ENCODE measurements at regions not wholly inside any gene's neighbourhood (a gene's known extent, or its start where the extent isn't known, plus 50 kb on each side); places are given as distances from the start of the nearest gene placed in this dataset.
"Not testable (repeated sequence)": the region's sequence is repeated elsewhere in the genome, so short reads cannot be mapped to it uniquely, and the experiment has no call there.

GRCh38 chr1:65629788-65630187 is 162.9 kb upstream of the PDE4B start:
- Mint-ChIP-seq H3K9me3 (no peaks in the 10 kb centered on the region), H3K27ac (no peak overlapping the region), H3K4me3 (no peak overlapping the region), H3K36me3 (ENCODE audit: low read depth) (no peaks in the 10 kb centered on the region), H3K4me1 (no peaks in the 10 kb centered on the region), H3K27me3 (no peaks in the 10 kb centered on the region)
- POLR2A ChIA-PET, result no interaction called here
- CTCF ChIA-PET, result no interaction called here
- no peak for DNase-seq

DNA sequence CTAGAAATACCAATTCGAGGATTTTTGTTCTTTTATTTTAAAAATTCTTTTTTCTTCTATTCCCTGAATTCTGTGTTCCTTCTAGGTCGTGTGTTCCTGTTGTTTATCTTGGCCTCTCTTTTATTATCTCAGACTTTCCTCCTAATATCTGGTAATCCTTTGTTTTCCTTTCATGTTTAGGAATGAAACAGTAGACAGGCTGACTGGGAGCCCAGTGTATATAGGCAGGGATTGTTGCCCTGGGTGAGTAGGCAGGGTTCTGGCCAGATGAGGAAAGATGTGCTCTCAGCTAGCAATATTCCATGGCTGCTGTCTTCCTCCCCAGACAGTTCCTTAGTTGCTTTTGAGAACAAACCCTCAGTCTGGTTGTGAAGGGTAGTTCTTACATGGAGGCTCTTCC is 161.8 kb upstream of the PDE4B start:
- Mint-ChIP-seq H3K36me3 (ENCODE audit: low read depth) (no peaks in the 10 kb centered on the region), H3K4me3 (no peak overlapping the region), H3K27ac (no peak overlapping the region), H3K27me3 (no peaks in the 10 kb centered on the region), H3K4me1 (no peaks in the 10 kb centered on the region), H3K9me3 (no peaks in the 10 kb centered on the region)
- ChIA-PET CTCF (no interaction called here), POLR2A (no interaction called here)
- DNase-seq, result no peak

- no peaks in the 10 kb centered on the region for H3K36me3 Mint-ChIP-seq (ENCODE audit: low read depth)
- no peak for DNase-seq
- no peak overlapping the region for H3K27ac Mint-ChIP-seq
- H3K27me3 Mint-ChIP-seq, result no peaks in the 10 kb centered on the region
- no peaks in the 10 kb centered on the region for H3K4me1 Mint-ChIP-seq
- CTCF ChIA-PET, result no interaction called here
- POLR2A ChIA-PET, result no interaction called here
- no peaks in the 10 kb centered on the region for H3K9me3 Mint-ChIP-seq
- no peak overlapping the region for H3K4me3 Mint-ChIP-seq
These were observed 160.5 kb upstream of the PDE4B start for GRCh38 chr1:65632235-65632634.

DNA sequence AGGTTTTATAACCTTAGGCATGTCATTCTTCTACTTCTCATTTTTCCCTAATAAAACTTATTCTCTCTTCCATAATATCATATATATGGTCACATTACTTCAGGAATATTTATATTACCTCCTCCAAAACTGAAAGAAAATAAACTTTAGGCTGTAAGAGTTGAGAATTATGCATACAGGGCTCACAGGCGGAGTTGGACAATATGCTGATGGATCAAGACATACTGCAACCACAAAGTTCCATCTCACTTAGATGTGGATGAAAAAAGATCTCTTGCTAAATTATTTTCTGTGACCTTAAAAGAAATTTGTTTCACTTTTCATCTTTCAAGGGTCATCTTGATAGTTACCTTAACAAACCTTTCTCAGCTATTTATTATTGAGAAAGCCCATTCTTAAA is 152.6 kb upstream of the PDE4B start:
- DNase-seq, result no peak
- H3K9me3 Mint-ChIP-seq, result no peaks in the 10 kb centered on the region
- no peak overlapping the region for H3K4me3 Mint-ChIP-seq
- H3K27me3 Mint-ChIP-seq, result peaks cover 4% of the 10 kb centered on the region
- ChIA-PET POLR2A (no interaction called here), CTCF (interaction anchor here (0.6 kb wide), 1 partner anchor 1948 kb away, joined by 3 read pairs; no protein-coding TSS in a partner anchor)
- H3K4me1 Mint-ChIP-seq, result no peaks in the 10 kb centered on the region
- H3K27ac Mint-ChIP-seq, result no peak overlapping the region
- H3K36me3 Mint-ChIP-seq (ENCODE audit: low read depth), result no peaks in the 10 kb centered on the region

DNA sequence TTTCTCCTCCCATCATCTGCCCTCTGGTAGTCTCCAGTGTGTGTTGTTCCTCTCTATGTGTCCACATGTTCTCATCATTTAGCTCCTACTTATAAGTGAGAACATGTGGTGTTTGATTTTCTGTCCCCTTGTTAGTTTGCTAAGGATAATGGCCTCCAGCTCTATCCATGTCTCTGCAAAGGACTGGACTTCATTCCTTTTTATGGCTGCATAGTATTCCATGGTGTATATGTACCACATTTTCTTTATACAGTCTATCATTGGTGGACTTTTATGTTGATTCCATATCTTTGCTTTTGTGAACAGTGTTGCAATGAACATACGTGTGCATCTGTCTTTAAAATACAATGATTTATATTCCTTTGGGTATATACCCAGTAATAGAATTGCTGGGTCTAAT is 143.5 kb upstream of the PDE4B start:
- CTCF ChIA-PET; H3K4me1 Mint-ChIP-seq; H3K27ac Mint-ChIP-seq; H3K27me3 Mint-ChIP-seq; H3K4me3 Mint-ChIP-seq; H3K9me3 Mint-ChIP-seq; DNase-seq; H3K36me3 Mint-ChIP-seq (ENCODE audit: low read depth); POLR2A ChIA-PET: not testable (repeated sequence)

DNA sequence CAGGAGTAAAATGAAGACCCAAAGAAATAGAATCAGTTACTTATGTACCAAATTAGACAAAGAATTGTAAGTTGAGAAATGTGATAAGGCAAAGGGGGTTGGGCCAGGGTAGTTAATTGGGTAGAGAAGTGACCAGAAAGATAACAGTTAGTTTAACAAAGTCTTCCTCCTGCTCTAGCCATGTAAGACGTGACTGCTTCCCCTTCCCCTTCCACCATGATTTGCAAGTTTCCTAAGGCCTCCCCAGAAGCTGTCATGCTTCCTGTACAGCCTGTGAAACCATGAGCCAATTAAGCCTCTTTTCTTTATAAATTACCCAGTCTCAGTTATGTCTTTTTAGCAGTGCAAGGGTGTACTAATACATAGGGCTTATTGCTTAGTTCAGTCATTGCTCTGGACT is 142.0 kb upstream of the PDE4B start:
- POLR2A ChIA-PET, result no interaction called here
- Mint-ChIP-seq H3K27ac (no peak overlapping the region), H3K4me3 (no peak overlapping the region), H3K9me3 (peaks cover 7% of the 10 kb centered on the region), H3K4me1 (no peaks in the 10 kb centered on the region), H3K27me3 (peaks cover 12% of the 10 kb centered on the region), H3K36me3 (ENCODE audit: low read depth) (no peaks in the 10 kb centered on the region)
- no peak for DNase-seq
- CTCF ChIA-PET, result no interaction called here

DNA sequence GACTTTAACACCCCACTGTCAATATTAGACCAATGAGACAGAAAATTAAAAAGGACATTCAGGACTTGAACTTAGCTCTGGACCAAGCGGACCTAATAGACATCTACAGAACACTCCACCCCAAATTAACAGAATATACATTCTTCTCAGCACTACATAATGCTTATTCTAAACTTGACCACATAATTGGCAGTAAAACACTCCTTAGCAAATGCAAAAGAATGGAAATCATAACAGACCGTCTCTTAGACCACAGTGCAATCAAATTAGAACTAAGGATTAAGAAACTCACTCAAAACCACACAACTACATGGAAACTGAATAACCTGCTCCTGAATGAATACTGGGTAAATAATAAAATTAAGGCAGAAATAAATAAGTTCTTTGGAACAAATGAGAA is 138.2 kb upstream of the PDE4B start:
- DNase-seq; H3K9me3 Mint-ChIP-seq; POLR2A ChIA-PET; H3K4me1 Mint-ChIP-seq; H3K36me3 Mint-ChIP-seq (ENCODE audit: low read depth); H3K4me3 Mint-ChIP-seq; H3K27ac Mint-ChIP-seq; CTCF ChIA-PET: not testable (repeated sequence)
- peaks cover 15% of the 10 kb centered on the region for H3K27me3 Mint-ChIP-seq

GRCh38 chr1:65657609-65658008 is 135.1 kb upstream of the PDE4B start:
- DNase-seq; H3K36me3 Mint-ChIP-seq (ENCODE audit: low read depth); H3K4me1 Mint-ChIP-seq; H3K27ac Mint-ChIP-seq; CTCF ChIA-PET; H3K4me3 Mint-ChIP-seq; H3K9me3 Mint-ChIP-seq; POLR2A ChIA-PET: not testable (repeated sequence)
- peaks cover 21% of the 10 kb centered on the region for H3K27me3 Mint-ChIP-seq

- no peaks in the 10 kb centered on the region for H3K9me3 Mint-ChIP-seq
- H3K27me3 Mint-ChIP-seq, result peaks cover 20% of the 10 kb centered on the region
- ChIA-PET POLR2A (no interaction called here), CTCF (no interaction called here)
- no peak for DNase-seq
- no peaks in the 10 kb centered on the region for H3K4me1 Mint-ChIP-seq
- H3K27ac Mint-ChIP-seq, result no peak overlapping the region
- H3K4me3 Mint-ChIP-seq, result no peak overlapping the region
- H3K36me3 Mint-ChIP-seq (ENCODE audit: low read depth), result no peaks in the 10 kb centered on the region
These were observed 134.6 kb upstream of the PDE4B start for GRCh38 chr1:65658122-65658521.

DNA sequence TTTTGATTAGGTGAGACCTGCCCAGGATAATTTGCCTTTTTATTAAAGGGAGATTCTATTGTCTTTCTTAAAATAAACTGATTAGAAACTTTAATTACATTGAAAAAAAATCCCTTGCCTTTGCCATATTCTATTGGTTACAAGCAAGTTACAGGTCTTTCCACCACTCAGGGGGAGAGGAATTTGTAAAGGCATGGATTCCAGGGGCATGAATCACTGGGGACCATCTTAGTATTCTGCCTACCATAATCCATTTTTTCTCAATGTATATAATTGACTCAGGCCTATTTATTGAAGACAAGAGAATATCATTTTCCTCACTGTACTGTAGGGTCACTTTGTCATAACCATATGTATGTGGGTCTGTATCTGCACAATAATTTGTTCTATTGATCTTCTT is 124.3 kb upstream of the PDE4B start:
- CTCF ChIA-PET, result no interaction called here
- H3K27me3 Mint-ChIP-seq, result peaks cover 14% of the 10 kb centered on the region
- H3K4me3 Mint-ChIP-seq, result no peak overlapping the region

GRCh38 chr1:65670518-65670917 is 122.2 kb upstream of the PDE4B start:
- POLR2A ChIA-PET, result no interaction called here
- H3K27ac Mint-ChIP-seq, result no peak overlapping the region
- DNase-seq, result no peak
- H3K27me3 Mint-ChIP-seq, result peaks cover 21% of the 10 kb centered on the region
- no peaks in the 10 kb centered on the region for H3K36me3 Mint-ChIP-seq (ENCODE audit: low read depth)
- H3K9me3 Mint-ChIP-seq, result no peaks in the 10 kb centered on the region
- H3K4me1 Mint-ChIP-seq, result no peaks in the 10 kb centered on the region
- no peak overlapping the region for H3K4me3 Mint-ChIP-seq
- CTCF ChIA-PET, result no interaction called here

More for the DNA sequence above, 124.3 kb upstream of the PDE4B start:
- POLR2A ChIA-PET, result no interaction called here
- no peaks in the 10 kb centered on the region for H3K4me1 Mint-ChIP-seq
- DNase-seq, result no peak
- no peaks in the 10 kb centered on the region for H3K36me3 Mint-ChIP-seq (ENCODE audit: low read depth)
- H3K9me3 Mint-ChIP-seq, result no peaks in the 10 kb centered on the region
- no peak overlapping the region for H3K27ac Mint-ChIP-seq

DNA sequence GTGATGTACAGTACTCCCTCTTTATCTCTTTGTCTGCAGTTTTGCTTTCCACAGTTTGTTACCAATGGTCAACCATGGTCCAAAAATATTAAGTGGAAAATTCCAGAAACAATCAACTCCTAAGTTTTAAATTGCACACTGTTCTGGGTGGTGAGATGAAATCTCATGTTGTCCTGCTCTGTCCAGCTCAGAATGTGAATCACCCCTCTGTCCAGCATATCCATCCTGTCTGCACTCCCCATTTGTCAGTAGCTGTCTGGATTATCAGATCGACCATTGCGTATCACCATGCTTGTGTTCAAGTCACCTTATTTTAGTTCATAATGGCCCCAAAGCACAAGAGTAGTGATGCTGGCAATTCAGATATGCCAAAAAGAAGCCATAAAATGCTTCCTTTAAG is 118.2 kb upstream of the PDE4B start:
- DNase-seq, result no peak
- ChIA-PET CTCF (no interaction called here), POLR2A (no interaction called here)
- Mint-ChIP-seq H3K36me3 (ENCODE audit: low read depth) (no peaks in the 10 kb centered on the region), H3K27me3 (peaks cover 18% of the 10 kb centered on the region), H3K4me3 (no peak overlapping the region), H3K4me1 (no peaks in the 10 kb centered on the region), H3K27ac (no peak overlapping the region), H3K9me3 (no peaks in the 10 kb centered on the region)

DNA sequence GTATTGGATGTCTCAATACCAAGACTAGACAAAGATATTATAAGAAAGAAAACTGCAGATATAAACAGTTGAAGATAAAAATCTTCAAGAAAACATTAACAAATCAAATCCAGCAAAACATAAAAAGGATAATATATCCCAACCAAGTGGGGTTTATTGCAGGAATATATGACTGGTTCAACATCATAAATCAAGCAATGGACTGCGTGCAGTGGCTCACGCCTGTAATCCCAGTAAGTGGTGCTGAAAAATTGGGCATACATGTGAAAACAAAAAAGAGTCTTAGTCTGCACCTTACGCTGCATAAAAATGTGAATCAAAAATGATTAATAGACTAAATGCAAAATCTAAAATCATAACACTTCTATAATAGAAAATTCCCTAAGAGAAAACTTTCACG is 112.9 kb upstream of the PDE4B start:
- Mint-ChIP-seq H3K9me3 (no peaks in the 10 kb centered on the region), H3K36me3 (ENCODE audit: low read depth) (no peaks in the 10 kb centered on the region), H3K4me1 (no peaks in the 10 kb centered on the region), H3K27ac (no peak overlapping the region), H3K4me3 (no peak overlapping the region), H3K27me3 (peaks cover 21% of the 10 kb centered on the region)
- no peak for DNase-seq
- ChIA-PET POLR2A (no interaction called here), CTCF (no interaction called here)

DNA sequence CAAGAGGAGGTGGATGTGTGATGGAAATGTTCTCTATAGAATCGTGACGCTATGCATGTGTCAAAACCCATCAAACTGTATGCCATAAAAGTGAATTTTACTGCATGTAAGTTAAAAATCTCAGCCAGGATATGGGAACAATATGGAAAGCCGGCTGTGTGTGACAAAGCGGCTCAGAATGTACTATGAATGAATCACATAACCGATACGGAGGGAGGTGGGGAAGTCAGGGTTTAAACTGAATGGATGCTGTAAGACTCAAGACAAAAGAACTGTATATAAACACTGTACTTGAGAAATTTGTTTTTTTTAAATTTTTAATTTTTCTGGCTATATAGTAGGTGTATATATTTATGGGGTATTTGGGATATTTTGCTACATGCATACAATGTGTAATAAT is 111.6 kb upstream of the PDE4B start:
- no peak overlapping the region for H3K27ac Mint-ChIP-seq
- H3K4me1 Mint-ChIP-seq, result no peaks in the 10 kb centered on the region
- no peak overlapping the region for H3K4me3 Mint-ChIP-seq
- H3K36me3 Mint-ChIP-seq (ENCODE audit: low read depth), result no peaks in the 10 kb centered on the region
- POLR2A ChIA-PET, result no interaction called here
- CTCF ChIA-PET, result no interaction called here
- H3K9me3 Mint-ChIP-seq, result no peaks in the 10 kb centered on the region
- no peak for DNase-seq
- H3K27me3 Mint-ChIP-seq, result peaks cover 21% of the 10 kb centered on the region

Measured in activated CD4-positive, alpha-beta T cell treated with anti-CD3 and anti-CD28 coated beads, Interleukin-2, amount 10 ng/mL, durations not matched to agents 7 days and 5 days (primary cell).